Stimulated activated CD4-positive, alpha-beta T cell treated with anti-CD3 and anti-CD28 coated beads, Interleukin-12 subunit alpha, Interleukin-12 subunit beta, amount 100 ng/mL, for 24 hours (primary cell): ENCODE measurements at regions not wholly inside any gene's neighbourhood (a gene's known extent, or its start where the extent isn't known, plus 50 kb on each side); places are given as distances from the start of the nearest gene placed in this dataset.
"Not testable (repeated sequence)": the region's sequence is repeated elsewhere in the genome, so short reads cannot be mapped to it uniquely, and the experiment has no call there.

Experiments
- DNase-seq, 2 experiments: peaks; one replicate each; pipeline ENCODE4 v3.0.0-alpha.2; 2020; ENCODE audit warnings: low read depth in 2 of 2

- DNase-seq, result no peak
These were observed 85.7 kb downstream of the SUCLG1 start for GRCh38 chr2:84373391-84373790.

GRCh38 chr2:84362541-84362940 is 96.5 kb downstream of the SUCLG1 start:
- DNase-seq, result no peak

- no peak for DNase-seq
These were observed 121.0 kb downstream of the SUCLG1 start for GRCh38 chr2:84338069-84338468.

- DNase-seq, result no peak
These were observed 131.3 kb downstream of the SUCLG1 start for GRCh38 chr2:84327645-84328249.

- no peak for DNase-seq
These were observed 132.1 kb downstream of the SUCLG1 start for GRCh38 chr2:84326831-84327432.

GRCh38 chr2:84323890-84324289 is 135.2 kb downstream of the SUCLG1 start:
- no peak for DNase-seq

GRCh38 chr2:84320940-84321339 is 138.1 kb downstream of the SUCLG1 start:
- DNase-seq, result no peak

- DNase-seq, result no peak
These were observed 139.5 kb downstream of the SUCLG1 start for GRCh38 chr2:84319581-84319980.

- DNase-seq, result no peak
These were observed 141.9 kb downstream of the SUCLG1 start for GRCh38 chr2:84317135-84317534.

- DNase-seq, result peak; percentile 61 to 83
These were observed 144.2 kb downstream of the SUCLG1 start for GRCh38 chr2:84314901-84315330.

- no peak for DNase-seq
These were observed 144.8 kb downstream of the SUCLG1 start for GRCh38 chr2:84314250-84314649.

GRCh38 chr2:84309281-84309680 is 149.8 kb downstream of the SUCLG1 start:
- no peak for DNase-seq

- DNase-seq, result no peak
These were observed 152.7 kb downstream of the SUCLG1 start for GRCh38 chr2:84306361-84306760.

- peak in 1 of 2 experiments; percentile 10 for DNase-seq
These were observed 156.3 kb downstream of the SUCLG1 start for GRCh38 chr2:84302513-84303412.

- DNase-seq, result no peak
These were observed 157.4 kb downstream of the SUCLG1 start for GRCh38 chr2:84301717-84302116.

GRCh38 chr2:84300696-84301029 is 158.4 kb downstream of the SUCLG1 start:
- no peak for DNase-seq

GRCh38 chr2:84300001-84300695 is 158.9 kb downstream of the SUCLG1 start:
- not testable (repeated sequence) for DNase-seq

GRCh38 chr2:84299211-84299775 is 159.8 kb downstream of the SUCLG1 start:
- DNase-seq, result no peak

- DNase-seq, result no peak
These were observed 161.9 kb downstream of the SUCLG1 start for GRCh38 chr2:84297155-84297554.

- no peak for DNase-seq
These were observed 165.2 kb downstream of the SUCLG1 start for GRCh38 chr2:84293791-84294380.

- no peak for DNase-seq
These were observed 166.5 kb downstream of the SUCLG1 start for GRCh38 chr2:84292545-84292944.
